GM19468 (cell line): ENCODE measurements at regions not wholly inside any gene's neighbourhood (a gene's known extent, or its start where the extent isn't known, plus 50 kb on each side); places are given as distances from the start of the nearest gene placed in this dataset.

Experiments used
- ATAC-seq: cut with Tn5 transposase; IDR thresholded peaks from one replicate; pipeline ENCODE4 v1.9.1; 2021; ENCODE audit warnings: mild to moderate bottlenecking, moderate library complexity, moderate number of reproducible peaks; ENCODE audit not compliant: unreplicated experiment; ENCODE audit errors: extremely low read depth

DNA sequence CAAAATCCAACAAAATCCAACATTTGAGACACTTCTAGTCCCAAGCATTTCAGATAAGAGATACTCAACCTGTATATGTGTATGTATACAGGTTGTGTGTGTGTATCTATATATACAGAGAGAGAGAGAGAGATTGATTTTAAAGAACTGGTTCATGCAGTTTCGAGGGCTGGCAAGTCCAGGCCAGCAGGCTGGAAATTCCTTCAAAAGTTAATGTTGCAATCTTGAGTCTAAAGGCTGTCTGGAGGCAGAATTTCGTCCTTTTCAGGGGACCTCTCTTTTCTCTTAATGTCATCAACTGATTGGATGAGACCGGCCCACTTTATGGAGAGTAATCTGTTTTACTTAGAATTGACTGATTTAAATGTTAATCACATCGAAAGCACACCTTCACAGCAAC lies 199.6 kb upstream of the IL12A start:
- no peak for ATAC-seq

DNA sequence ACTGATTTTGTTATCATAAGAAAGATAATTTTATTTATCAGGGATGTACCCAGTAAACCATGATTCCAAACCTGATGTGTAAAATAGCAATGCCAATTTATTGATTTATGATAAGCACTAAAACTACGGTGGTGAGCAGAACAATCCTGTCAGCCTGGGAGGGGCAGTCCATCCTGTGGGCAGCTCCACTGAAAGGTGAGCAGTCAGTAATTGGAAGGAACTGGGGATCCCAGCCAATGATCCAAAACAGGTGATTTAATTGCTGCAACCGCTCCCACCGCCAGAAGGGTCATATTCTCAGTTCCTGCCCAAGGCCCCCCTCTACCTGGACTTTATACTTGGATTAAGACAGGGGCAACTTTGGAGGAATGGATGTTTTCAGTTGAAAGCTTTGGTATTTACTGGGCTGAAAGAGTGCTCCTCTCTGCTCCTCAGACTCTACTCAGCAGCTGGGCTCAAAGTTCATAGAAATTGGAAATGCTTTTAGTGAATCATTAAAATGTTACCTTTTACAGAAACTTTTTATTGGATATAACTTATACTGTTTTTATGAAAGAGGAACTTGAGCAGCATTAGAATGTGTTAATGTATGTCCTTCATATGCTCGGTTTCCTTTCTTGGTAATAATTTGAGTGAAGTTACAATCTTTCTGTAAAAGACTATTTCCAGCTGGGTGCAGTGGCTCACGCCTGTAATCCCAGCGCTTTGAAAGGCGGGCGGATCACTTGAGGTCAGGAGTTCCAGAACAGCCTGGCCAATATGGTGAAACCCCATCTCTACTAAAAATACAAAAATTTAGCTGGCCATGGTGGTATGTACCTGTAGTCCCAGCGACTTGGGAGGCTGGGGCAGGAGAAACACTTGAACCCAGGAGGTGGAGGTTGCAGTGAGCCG lies 198.6 kb upstream of the IL12A start:
- no peak for ATAC-seq

DNA sequence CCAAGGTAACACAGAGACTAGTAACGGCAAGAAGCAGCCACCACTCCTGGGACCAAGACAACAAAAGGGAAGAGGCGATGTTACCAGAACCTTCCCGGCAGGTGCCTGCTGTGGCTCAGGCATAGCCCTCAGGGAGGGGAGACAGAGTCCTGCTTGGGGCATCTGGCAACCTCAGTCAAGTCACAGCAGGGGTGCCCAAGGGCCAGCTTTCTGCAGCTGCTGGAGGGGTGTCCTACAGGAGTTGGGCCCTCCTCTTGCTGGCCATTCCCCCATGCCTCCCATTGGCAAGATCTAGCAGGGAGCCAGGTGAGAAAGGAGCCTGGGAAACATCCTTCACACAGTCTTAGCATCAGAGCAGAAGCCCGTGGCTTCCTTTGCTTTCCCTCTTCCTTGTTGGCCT lies 197.3 kb upstream of the IL12A start:
- ATAC-seq: no peak

DNA sequence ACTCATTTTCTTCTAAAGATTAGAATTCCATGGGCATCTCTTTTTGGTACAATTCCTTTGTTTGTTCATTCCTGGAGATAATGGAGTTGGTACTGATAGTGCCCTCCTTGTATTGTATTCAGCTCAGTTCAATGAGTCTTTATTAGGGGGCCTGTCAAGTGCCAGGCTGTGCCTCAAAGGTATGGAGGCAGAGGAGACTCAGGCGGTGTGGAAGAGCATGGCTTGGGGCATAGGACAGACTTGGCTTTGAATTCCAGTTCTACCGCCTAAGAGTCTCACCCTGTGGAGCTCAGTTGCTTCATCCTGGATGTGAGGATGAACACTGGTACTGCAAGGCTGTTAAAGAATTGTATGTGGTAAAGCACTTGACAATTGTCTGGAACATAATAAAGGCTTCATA lies 196.6 kb upstream of the IL12A start:
- no peak for ATAC-seq

DNA sequence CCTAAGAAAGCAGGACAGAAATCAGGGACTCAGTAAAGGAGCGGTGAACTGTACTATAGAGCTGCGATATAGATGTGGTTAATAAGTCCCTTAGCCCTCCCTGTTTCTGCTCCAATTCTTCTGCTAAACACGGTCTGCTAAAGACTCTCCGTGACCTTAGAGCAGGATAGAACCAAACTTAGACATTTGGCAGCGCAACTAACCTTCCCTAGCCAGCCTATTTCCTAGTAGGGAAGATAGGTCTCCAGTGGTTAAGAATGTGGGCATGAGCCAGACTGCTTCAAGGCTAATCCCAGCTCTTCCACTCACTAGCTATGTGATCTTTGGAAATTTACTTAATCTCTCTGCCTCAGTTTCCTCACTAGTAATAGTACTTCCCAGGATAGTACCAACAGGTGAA lies 193.6 kb upstream of the IL12A start:
- no peak for ATAC-seq

DNA sequence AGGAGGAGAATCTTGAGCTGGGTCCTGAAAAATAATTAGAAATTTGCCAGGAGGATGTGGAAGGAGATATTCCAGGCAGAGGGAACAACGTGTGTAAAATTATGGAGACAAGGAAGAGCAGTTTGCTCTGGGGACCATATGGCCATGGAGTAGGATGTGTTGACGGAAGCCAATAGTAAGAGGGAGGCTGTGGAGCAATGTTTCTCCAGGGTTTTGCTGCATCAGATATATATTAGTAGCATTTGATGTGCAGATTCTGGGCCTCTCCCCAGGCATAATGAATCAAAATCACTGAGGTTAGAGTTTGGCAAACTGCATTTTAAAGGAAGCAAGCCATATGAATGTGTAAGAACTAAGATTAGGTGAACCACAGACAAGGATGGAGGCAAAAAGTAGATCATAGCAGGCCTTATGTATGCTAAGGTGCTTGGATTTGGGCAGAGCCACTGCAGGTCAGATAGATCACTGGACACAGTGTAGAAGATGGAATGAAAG lies 192.9 kb upstream of the IL12A start:
- ATAC-seq: no peak

DNA sequence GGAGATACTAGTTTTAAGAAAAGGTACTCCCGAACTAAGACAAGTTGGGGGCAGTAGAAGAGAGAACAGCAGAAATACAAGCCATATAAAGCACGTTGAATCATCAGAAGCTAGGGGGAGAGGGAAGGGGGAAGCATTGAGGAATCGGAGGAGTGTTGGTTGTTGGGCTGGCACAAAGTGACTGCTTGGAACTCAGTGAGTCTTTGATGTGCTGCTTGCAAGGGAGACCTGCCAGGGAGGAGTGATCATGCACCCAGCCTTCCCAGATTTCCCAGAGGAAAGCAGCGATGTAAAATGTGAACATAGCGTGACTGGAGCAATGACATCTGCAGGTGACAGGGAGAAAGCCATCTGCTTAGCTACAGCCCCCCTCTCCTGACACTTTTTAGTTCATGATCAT lies 192.4 kb upstream of the IL12A start:
- ATAC-seq: no peak

DNA sequence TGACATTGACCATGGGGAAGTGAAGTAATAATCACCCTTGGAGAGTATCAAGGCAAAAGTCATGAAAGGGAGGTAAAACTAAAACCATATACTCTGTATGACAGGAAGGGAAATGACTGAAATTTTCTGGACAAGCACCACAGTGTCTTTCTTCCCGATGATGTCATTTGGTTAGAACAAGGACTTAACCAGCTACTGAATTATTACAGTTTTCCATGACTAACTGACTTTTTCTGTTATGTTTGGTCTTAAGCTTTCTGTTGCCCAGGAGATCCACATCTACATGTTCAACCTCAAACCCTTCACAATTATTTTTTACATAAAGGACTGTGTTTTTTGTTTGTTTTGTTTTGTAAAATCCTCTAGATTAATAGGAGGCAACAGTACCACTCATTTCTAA lies 191.9 kb upstream of the IL12A start:
- no peak for ATAC-seq

DNA sequence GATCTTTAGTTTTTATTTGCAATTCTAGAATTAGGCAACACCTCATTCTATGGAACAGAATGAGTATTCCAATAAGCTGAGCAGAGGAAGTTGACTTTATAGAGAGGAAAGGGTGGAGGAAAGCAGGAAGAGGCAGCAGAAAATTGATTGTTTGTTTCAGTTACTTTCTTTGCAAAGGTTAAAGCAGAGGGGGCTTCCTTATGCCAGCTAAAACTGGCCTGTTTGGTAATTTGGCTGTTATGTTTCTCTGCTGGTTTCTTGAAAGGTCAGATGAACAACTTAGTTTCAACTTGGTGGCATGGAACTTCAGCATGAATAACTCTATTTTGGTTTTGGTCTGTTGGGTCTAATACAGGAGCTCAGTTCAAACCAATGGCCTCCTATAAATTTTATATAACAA lies 190.9 kb upstream of the IL12A start:
- no peak for ATAC-seq

DNA sequence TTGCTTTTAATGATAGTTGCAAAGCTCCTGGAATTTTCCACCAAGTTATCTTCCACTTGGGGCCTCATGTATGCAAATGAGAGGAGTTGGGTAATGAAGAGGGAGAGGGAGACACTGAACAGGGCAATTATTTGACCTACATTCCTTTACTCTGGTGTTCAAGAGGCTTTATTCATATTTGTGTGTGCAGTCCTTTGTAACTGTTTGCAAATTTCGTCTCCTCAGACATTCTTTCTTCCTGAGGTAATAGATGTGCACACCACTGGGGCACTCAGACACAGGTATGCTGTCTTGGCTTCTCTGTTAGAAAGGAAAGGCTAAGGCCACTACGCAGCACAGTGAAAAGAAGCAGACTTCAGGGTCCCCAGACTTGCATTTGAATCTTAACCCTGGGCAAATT lies 189.7 kb upstream of the IL12A start:
- no peak for ATAC-seq

DNA sequence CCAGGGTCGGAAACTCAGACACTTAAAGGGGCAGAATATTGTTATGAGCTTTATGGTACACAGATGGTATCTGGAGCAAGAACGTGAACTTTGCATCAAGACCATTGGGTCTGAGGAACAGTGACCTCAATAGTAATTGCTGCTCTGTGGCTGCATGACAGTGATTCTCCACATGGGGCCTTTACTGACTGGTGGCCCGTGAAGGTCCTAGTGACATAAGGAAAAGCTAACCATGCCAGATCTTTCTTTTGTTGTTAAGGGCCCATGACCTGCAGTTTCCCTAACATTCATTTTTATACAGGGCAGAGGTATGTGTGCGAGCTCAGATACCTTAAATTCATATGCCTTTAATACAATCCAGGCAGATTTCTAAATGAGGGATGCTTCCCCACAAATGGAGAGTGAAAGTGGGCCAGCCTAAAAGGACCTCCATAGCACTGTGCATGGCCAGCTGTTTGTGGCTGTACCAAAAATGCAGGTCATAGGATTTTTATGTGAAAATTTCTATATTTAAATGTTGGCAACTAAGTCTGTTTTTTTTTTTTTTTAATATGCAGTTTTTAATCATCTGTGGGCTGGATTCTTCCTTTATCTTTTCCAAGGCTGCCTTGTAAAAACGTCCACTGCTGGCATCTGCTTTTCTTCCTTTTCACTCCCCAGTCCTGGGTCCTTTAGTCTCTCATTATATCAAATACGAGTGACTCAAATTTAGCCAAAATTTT lies 188.0 kb upstream of the IL12A start:
- ATAC-seq: no peak

DNA sequence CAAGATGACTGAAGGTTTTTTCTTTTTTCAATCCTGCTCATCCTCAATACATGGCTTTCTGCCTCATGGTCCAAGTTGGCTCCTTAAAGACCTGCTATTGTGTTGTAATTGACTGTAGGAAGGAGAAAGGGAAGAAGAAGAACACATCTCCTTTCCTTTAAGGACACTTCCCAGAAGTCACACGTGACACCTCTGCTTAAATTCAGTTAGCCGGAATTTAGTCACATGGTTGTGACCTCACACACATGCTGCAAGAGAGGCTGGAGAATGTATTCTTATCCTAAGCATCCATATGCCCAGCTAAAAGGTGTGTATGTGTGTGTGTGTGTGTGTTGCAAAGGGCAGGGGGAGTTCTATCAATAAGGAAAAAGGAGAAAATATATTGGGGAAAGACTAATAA lies 185.8 kb upstream of the IL12A start:
- ATAC-seq: no peak

DNA sequence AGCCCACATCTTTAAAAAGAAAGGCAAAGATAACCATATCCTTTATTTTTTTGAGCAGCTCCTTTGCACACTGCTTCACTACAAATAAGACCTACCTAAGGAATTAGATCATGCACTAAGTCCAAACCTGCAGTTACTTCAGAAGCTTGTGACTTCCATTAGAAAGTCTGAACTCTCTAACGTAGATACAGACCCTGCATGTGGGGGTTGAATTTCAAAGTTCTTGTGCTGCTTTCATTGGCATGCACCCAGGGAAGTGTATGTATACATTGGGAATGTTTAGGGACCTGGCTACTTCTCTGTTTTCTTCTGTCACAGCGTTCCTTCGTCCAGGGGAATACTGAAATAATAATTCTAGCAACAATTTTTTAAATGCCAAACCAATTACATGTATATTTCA lies 185.2 kb upstream of the IL12A start:
- no peak for ATAC-seq

DNA sequence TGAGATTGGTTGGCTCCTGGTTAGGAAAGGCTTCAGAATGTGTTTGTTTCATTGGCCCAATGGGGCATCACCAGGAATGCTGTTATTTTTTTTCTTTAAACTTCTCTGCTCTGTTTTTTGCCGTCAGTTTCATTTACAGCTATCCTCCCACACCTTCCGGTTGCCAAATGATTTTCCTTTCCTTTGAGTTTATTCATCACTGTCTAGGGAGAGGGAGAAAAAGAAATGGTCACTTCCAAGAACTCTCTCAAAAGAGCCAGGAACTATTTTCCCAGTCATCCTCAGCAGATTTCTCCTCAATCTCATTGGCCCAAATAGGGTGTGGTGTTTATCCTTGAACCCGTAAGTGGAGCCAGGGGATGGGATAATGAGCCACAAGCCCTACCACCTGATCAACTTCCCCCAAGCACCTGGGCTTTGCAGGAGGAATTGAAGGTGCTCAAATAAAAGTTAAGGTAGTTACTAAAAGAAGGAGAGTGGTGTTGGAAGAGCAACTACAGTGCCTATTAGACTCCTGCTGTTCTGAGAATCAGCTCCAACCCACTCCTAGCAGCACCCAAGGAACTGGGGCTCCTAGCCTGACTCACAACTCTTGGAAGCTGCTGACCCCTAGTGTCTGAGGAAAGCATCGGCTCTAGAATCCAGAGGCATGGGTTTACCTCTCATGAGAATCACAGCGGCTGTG lies 183.8 kb upstream of the IL12A start:
- ATAC-seq: peak; percentile 92

DNA sequence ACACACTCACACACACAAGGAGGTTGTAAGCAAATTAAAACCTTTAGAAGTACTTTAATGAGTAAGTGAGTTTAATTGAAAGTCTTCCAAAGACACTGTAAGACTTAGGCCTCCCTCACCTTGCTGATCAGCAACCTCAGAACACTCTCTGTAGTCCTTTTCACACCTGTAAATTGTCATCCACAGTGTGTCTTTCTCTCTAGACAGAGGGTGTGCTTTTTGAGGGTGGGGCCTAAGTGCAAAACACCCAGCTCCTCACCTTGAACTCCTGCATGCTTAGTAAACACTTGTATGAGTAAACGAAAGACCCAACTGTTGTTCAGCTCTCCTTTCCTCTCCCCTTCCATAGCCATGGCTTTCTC lies 183.2 kb upstream of the IL12A start:
- ATAC-seq: no peak

DNA sequence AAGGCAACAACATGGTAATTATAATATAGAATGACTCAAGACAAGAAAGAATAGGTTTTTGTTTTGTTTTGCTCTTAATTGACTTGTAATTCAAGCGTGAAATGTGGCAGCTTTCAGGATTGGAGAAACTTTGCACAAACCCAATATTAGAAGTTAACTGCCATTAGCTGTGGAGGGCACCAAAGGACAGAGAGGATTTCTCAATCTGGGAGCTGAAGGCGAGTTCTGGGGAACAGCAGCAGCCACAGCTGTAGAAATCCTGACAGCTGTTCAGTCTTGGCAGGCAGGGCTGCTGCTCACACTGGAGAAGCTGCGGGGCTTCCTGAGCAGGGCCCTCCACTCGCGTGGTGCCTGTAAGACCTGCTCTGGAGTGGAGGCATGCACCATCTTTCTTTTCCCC lies 182.2 kb upstream of the IL12A start:
- no peak for ATAC-seq

DNA sequence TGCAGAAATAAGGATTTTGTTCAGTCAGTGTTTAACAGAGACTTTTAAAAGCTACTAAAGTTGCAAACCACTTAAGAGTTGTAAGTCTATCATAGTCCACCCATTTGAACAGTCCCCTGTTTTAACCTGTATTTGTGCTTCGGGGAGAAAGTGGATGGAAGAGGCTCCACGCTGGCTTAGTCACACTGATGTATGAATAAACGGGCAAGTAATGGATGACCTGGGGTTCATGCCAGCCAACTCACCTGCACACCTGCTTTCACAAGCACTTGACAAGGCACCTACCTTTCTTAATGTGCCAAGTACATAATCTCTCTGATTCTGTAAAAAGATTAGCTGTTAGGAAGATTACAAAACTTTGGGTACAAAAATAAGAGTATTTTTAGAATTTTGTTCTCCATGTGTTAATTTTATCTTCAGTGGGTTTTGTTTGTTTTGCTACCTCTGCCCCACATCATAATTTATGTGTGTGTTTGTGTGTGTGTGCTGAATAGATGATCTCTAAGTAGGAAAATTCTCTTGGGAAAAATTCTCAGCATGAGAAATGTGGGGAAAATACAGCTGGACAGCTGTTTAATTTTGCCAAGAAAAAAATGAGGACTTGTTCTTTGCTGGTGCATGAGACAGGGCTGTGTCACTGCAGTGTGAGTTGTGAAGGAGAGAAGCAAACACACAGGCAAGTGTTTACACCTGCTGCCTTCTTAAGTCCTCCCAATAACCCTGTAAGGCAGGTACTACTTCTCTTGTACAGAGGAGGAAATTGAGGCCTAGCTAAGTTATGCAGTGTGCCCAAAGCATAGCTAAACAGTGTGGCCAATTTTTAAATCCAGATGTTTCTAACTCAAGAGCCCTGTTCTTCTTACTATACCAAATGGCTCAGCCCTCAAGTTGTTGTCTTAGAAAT lies 181.2 kb upstream of the IL12A start:
- ATAC-seq: no peak

DNA sequence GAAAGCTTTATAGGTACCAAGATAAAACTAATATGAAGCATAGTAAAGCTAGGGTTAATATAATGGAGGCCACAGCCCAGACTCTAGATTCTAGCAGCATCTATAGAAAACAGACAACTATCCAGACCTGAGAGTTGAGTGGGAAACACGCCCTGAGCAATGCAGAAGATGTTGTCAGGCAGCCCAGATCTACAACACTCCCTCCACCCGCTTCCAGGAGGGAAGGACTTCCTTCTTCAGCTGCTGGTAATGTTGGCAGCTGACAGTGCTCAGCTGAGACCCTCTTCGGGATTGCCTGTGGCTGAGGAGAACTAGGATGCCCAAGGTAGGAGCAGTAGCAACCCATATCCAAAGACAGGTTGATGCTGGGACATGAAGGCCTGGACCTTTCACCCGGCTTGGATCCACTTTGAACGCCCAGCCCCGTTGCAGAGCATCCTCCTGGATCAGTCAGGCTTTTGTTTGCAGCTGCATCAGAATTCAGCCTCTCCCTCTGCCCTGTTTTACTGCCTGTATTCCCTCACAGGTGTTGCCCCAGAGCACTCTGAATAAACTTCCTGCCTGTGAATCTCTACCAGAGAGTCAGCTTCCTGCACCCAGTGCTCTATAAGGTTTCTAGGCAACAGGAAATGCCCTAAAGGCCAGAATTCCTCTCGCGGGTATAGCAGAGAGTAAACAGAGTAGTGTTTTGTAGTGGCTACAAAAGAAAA lies 174.7 kb upstream of the IL12A start:
- ATAC-seq: no peak

DNA sequence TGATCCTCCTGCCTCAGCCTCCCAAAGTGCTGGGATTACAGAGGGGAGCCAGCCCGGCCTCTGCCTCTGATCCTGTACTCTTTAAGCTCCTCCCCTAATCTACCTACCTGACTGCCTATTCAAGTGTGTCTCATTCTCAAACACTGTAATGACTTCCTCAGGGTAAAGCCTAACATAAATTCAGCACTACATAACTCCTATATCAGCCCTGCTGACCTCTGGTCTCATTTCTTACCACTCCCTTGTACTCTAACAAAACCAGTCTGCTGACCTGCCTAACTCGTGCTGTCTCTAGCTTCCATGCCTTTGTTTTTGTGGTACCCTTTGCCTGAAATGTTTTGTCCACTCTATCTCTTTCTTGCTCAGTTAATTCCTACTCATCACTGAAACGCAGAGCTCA lies 172.1 kb upstream of the IL12A start:
- ATAC-seq: no peak
